ENCODE measurements at regions not wholly inside any gene's neighbourhood (a gene's known extent, or its start where the extent isn't known, plus 50 kb on each side); places are given as distances from the start of the nearest gene placed in this dataset.

DNA sequence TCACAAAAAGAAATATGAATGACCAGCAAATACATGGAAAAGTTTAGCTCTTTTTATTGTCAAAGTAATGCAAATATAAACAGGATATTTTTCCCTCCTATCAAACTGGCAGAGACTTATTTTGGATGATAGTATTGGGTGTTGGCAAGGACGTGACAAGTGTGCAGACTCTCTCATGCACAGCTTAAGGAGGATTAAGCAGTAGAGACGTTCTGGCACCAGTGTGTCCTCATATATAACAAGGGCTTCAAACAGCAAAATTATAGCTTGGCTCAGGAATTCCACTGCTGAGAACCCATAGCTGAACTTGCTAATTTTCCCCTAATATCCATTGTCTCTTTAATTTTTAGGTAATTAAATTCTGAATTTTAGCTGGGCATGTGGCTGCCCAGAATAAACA, 114.4 kb downstream of the FAM124B start:
- TF ChIP-seq CTBP1 (IDR thresholded peaks at IDR 0.05; ENCODE audit: borderline replicate concordance) (no peak), TARDBP (IDR thresholded peaks at IDR 0.05) (no peak)

All from HEK293T (cell line).